HG02884 (cell line): ENCODE measurements at regions not wholly inside any gene's neighbourhood (a gene's known extent, or its start where the extent isn't known, plus 50 kb on each side); places are given as distances from the start of the nearest gene placed in this dataset.
"Not testable (repeated sequence)": the region's sequence is repeated elsewhere in the genome, so short reads cannot be mapped to it uniquely, and the experiment has no call there.

ENCODE experiments used
- ATAC-seq: cut with Tn5 transposase; IDR thresholded peaks from one replicate; pipeline ENCODE4 v1.9.1; 2021; ENCODE audit warnings: mild to moderate bottlenecking, moderate library complexity; ENCODE audit not compliant: unreplicated experiment

- no peak for ATAC-seq
Measured at GRCh38 chr9:102514541-102514940, 480.6 kb upstream of the CYLC2 start.

GRCh38 chr9:102507044-102507687 is 488.0 kb upstream of the CYLC2 start:
- no peak for ATAC-seq

GRCh38 chr9:102506406-102506805 is 488.7 kb upstream of the CYLC2 start:
- no peak for ATAC-seq

- ATAC-seq = no peak
Measured at GRCh38 chr9:102499468-102499867, 495.7 kb upstream of the CYLC2 start.

GRCh38 chr9:102497709-102498108 is 497.4 kb upstream of the CYLC2 start:
- ATAC-seq = no peak

GRCh38 chr9:102486976-102487375 is 508.2 kb upstream of the CYLC2 start:
- not testable (repeated sequence) for ATAC-seq

GRCh38 chr9:102483651-102484050 is 511.5 kb upstream of the CYLC2 start:
- ATAC-seq = no peak

- ATAC-seq = no peak
Measured at GRCh38 chr9:102482776-102483175, 512.4 kb upstream of the CYLC2 start.

- no peak for ATAC-seq
Measured at GRCh38 chr9:102479191-102479590, 515.9 kb upstream of the CYLC2 start.

- ATAC-seq = no peak
Measured at GRCh38 chr9:102474357-102474756, 520.8 kb upstream of the CYLC2 start.

- ATAC-seq = not testable (repeated sequence)
Measured at GRCh38 chr9:102469430-102469829, 525.7 kb upstream of the CYLC2 start.

GRCh38 chr9:102461156-102461819 is 533.8 kb upstream of the CYLC2 start:
- ATAC-seq = no peak

- ATAC-seq = no peak
Measured at GRCh38 chr9:102459828-102460227, 535.3 kb upstream of the CYLC2 start.

GRCh38 chr9:102456562-102456961 is 538.6 kb upstream of the CYLC2 start:
- no peak for ATAC-seq

- ATAC-seq = no peak
Measured at GRCh38 chr9:102445906-102446305, 549.2 kb upstream of the CYLC2 start.

GRCh38 chr9:102445181-102445747 is 549.9 kb upstream of the CYLC2 start:
- no peak for ATAC-seq

- ATAC-seq = no peak
Measured at GRCh38 chr9:102439583-102439982, 555.5 kb upstream of the CYLC2 start.

GRCh38 chr9:102436599-102436998 is 558.5 kb upstream of the CYLC2 start:
- ATAC-seq = not testable (repeated sequence)

- ATAC-seq = no peak
Measured at GRCh38 chr9:102435427-102435826, 559.7 kb upstream of the CYLC2 start.

GRCh38 chr9:102434545-102434944 is 560.6 kb upstream of the CYLC2 start:
- no peak for ATAC-seq

GRCh38 chr9:102428305-102428704 is 566.8 kb upstream of the CYLC2 start:
- ATAC-seq = no peak

GRCh38 chr9:102416251-102416650 is 578.9 kb upstream of the CYLC2 start:
- not testable (repeated sequence) for ATAC-seq
